ENCODE measurements at regions not wholly inside any gene's neighbourhood (a gene's known extent, or its start where the extent isn't known, plus 50 kb on each side); places are given as distances from the start of the nearest gene placed in this dataset.

GRCh38 chr1:62370594-62370993, 51.4 kb upstream of the KANK4 start:
- no peak for DNase-seq

GRCh38 chr1:62371375-62371774, 52.1 kb upstream of the KANK4 start:
- intact Hi-C loops (cut with DNase I), result no loop called here
- no peak for DNase-seq

More at GRCh38 chr1:62370594-62370993, 51.4 kb upstream of the KANK4 start:
- intact Hi-C loops (cut with DNase I), result no loop called here

GRCh38 chr1:62373221-62373620, 54.0 kb upstream of the KANK4 start:
- intact Hi-C loops (cut with DNase I), result no loop called here
- DNase-seq, result no peak

GRCh38 chr1:62377043-62377562, 57.9 kb upstream of the KANK4 start:
- intact Hi-C loops (cut with DNase I), result no loop called here
- DNase-seq, result no peak

GRCh38 chr1:62380181-62380580, 56.7 kb upstream of the USP1 start:
- intact Hi-C loops (cut with DNase I), result no loop called here
- no peak for DNase-seq

GRCh38 chr1:62381831-62382657, 54.8 kb upstream of the USP1 start:
- DNase-seq, result peak in 1 of 42 donors; percentile 34
- intact Hi-C loops (cut with DNase I), result no loop called here

GRCh38 chr1:62382658-62382955, 54.2 kb upstream of the USP1 start:
- intact Hi-C loops (cut with DNase I), result no loop called here

GRCh38 chr1:62384276-62385005, 52.4 kb upstream of the USP1 start:
- intact Hi-C loops (cut with DNase I), result no loop called here
- DNase-seq, result peak in 1 of 42 donors; percentile 38

More at GRCh38 chr1:62382658-62382955, 54.2 kb upstream of the USP1 start:
- DNase-seq, result peak in 1 of 42 donors; percentile 6

- intact Hi-C loops (cut with DNase I), result no loop called here
- peak in 1 of 42 donors; percentile 38 for DNase-seq
These were observed 50.9 kb upstream of the USP1 start for GRCh38 chr1:62385923-62386322.

GRCh38 chr1:62386351-62387121, 50.3 kb upstream of the USP1 start:
- no peak for DNase-seq
- intact Hi-C loops (cut with DNase I), result no loop called here
